Mucosa of descending colon (tissue), 3 donors: ENCODE measurements at regions not wholly inside any gene's neighbourhood (a gene's known extent, or its start where the extent isn't known, plus 50 kb on each side); places are given as distances from the start of the nearest gene placed in this dataset.

Experiments used
- ATAC-seq: fragments of 200-7000 bp; cut with Tn5 transposase; one replicate; pipeline ENCODE4 v1.9.1; 2020; ENCODE audit warnings: mild to moderate bottlenecking, moderate library complexity
- DNase-seq, 3 donors: peaks; one replicate each; pipeline ENCODE4 v3.0.0-alpha.2; 2020
- H3K36me3 ChIP-seq: fragments of 200-600 bp; one replicate; pipeline ENCODE4 v1.8.0; 2021; ENCODE audit warnings: low read depth, mild to moderate bottlenecking
- H3K4me1 ChIP-seq: fragments of 200-600 bp; one replicate; pipeline ENCODE4 v1.8.0; 2021; ENCODE audit warnings: low read depth, mild to moderate bottlenecking
- H3K4me3 ChIP-seq: fragments of 200-600 bp; one replicate; pipeline ENCODE4 v1.8.0; 2021; ENCODE audit warnings: mild to moderate bottlenecking
- H3K9me3 ChIP-seq: fragments of 200-600 bp; one replicate; pipeline ENCODE4 v1.8.0; 2021; ENCODE audit warnings: mild to moderate bottlenecking
- intact Hi-C, 2 donors: fragments of 100-400 bp; cut with DNase I in 1 of 2; cut with micrococcal nuclease in 1 of 2; formaldehyde crosslinking; loops; one replicate each; pipeline versions ENCODE4 v1.11.0 to v1.11.1; 2022; cut with DNase I, micrococcal nuclease
- TF ChIP-seq, protein P1 (sequence below): fragments of 200-600 bp; IDR thresholded peaks from one replicate; pipeline ENCODE4 v1.8.0; 2022; ENCODE audit warnings: antibody characterized with exemption, mild to moderate bottlenecking
- donor health status: DM: no; HTN: no; CAD: no; lungs with moderate emphysema.
- donor health status: DM: no; HTN: no; CAD: no.
- donor health status: DM: no; HTN: yes; CAD: no.

DNA sequence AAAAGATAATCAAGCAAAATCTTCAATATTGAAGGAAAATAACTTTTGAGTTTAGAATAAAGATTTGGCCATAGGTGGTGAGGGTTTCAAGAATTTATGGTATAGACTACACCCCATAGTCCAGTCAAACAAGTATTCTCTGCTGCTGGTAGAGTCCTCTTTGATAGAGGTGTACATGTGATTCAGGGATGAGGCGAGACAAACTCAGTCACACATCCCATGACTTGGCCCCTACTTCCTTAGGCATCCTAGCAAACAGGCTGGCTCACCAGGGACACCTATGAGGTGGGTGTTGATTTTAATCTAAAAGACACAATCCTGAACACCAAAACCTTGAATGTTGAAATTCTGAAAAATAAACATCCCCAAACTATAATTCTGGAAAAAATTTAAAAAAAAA lies 78.1 kb upstream of the SLC25A13 start:
- intact Hi-C loops: no loop called here
- no peaks in the 10 kb centered on the region for H3K9me3 ChIP-seq
- H3K4me3 ChIP-seq: no peak overlapping the region
- TF ChIP-seq, protein P1, sequence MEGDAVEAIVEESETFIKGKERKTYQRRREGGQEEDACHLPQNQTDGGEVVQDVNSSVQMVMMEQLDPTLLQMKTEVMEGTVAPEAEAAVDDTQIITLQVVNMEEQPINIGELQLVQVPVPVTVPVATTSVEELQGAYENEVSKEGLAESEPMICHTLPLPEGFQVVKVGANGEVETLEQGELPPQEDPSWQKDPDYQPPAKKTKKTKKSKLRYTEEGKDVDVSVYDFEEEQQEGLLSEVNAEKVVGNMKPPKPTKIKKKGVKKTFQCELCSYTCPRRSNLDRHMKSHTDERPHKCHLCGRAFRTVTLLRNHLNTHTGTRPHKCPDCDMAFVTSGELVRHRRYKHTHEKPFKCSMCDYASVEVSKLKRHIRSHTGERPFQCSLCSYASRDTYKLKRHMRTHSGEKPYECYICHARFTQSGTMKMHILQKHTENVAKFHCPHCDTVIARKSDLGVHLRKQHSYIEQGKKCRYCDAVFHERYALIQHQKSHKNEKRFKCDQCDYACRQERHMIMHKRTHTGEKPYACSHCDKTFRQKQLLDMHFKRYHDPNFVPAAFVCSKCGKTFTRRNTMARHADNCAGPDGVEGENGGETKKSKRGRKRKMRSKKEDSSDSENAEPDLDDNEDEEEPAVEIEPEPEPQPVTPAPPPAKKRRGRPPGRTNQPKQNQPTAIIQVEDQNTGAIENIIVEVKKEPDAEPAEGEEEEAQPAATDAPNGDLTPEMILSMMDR: no peak
- DNase-seq (no peak), ATAC-seq (no peak)
- H3K4me1 ChIP-seq: no peaks in the 10 kb centered on the region
- no peaks in the 10 kb centered on the region for H3K36me3 ChIP-seq

DNA sequence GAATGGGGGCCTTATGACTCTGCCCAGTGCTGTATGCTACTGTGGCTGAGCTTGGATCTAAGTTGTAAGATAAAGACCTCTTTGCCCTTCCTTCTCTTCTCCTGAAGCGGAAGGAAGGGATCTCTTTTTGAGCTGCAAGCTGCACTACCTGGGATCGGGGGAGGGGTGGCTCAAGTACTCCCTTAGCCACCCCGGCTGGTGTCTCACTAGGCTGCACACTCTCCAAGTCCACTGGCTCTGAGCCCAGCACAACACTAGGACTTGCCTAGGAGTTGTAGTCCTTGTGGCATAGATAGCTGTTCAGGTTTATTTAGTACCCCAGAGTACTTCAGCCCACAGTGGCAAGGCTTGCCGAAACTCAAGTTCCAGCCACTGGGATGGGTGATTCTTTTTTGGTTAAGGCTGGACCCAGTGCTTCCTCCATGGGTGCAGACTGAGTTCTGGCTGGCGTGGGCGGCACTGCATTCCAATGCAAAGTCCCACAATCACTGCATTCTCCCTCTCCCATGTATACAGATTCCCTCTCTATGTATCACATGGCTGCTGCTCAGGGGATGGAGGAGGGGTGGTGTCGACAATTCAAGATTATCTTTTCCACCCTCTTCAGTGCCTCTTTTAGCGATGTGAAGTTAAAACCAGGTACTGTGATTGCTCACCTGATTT lies 76.2 kb upstream of the SLC25A13 start:
- Histone ChIP-seq H3K4me3 (no peak overlapping the region), H3K9me3 (no peaks in the 10 kb centered on the region), H3K36me3 (no peaks in the 10 kb centered on the region), H3K4me1 (no peaks in the 10 kb centered on the region)
- DNase-seq (no peak), ATAC-seq (no peak)
- TF ChIP-seq, protein P1: no peak
- intact Hi-C loops: no loop called here

DNA sequence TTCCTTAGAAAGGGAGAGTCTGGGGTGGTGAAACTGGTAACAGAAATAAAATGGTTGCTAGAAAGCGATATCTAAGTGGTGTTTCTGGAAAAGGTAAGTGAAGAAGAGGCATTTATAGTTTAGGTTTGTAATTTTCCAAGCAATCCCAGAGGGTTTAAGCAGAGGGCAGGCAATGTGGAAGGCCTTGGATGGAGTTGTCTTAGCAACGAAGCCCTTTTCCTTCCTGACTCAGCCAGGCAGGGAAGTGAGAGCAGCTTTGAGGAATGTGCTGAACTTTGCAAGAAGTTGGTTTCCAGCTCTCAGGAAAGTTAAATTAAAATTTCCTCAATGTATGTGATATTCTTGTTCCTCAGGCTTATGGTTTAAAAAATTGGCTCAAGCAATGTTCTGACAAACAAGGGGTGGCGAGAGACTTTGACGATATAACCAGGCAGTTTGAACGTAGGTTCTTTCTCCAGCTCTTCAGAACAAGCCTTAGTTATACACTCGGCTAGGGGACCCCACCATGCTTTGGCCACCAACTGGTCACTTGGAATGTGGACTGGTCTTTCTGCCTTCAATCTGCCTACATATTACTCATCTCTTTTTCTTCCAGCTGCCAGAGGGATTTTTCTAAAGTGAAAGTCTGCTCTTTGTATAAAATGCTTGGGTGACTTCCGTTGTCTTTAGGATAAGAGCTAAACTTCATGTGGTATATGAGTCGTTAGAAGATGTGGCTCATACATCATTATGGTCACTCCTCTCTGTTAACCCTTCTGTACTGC lies 66.9 kb upstream of the SLC25A13 start:
- H3K9me3 ChIP-seq: no peaks in the 10 kb centered on the region
- no peak for DNase-seq
- intact Hi-C loops: no loop called here
- H3K4me1 ChIP-seq: no peaks in the 10 kb centered on the region
- H3K4me3 ChIP-seq: no peak overlapping the region
- ATAC-seq: no peak
- TF ChIP-seq, protein P1: no peak
- H3K36me3 ChIP-seq: no peaks in the 10 kb centered on the region

DNA sequence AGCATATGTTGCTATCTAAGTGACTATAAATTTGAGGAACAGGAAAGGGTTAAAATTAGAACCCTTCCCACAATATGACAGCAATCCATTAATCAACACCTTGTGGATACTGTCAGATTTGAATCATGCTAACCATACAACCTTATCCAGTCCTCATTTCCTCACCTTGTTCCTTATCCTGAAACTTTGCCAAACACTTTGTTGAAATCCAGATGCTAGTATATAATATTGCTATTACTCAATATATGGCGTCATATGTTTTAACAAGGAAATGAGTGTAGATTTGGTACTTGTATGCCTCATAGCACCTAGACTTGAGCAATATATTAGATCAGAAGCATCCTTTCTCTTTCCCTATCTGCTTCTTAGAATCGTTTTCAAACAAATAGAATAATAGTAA lies 66.3 kb upstream of the SLC25A13 start:
- no peaks in the 10 kb centered on the region for H3K9me3 ChIP-seq
- intact Hi-C loops: no loop called here
- DNase-seq: no peak
- TF ChIP-seq, protein P1: no peak
- ATAC-seq: no peak
- no peaks in the 10 kb centered on the region for H3K4me1 ChIP-seq
- no peaks in the 10 kb centered on the region for H3K36me3 ChIP-seq
- no peak overlapping the region for H3K4me3 ChIP-seq

DNA sequence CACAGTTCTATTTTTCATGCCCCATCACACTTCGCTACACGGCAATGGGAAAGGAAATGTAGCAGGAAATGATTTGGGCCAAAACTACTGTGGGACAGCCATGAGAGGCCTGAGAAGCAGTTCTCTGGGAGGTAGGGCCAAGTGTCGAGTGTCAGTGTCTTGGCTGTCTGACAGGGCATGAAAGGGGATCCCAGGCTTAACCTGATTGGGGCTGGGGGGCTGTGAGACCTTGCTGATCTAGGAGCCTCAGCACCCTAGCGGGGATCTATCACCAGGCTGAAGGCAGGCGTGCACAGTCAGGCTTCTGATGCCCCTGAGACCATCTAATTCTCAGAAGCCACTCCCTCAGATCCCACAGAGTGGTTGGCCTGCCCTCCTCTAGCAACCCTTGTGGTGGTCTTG lies 58.2 kb upstream of the SLC25A13 start:
- DNase-seq (no peak), ATAC-seq (no peak)
- TF ChIP-seq, protein P1: no peak
- Histone ChIP-seq H3K9me3 (no peaks in the 10 kb centered on the region), H3K4me1 (no peaks in the 10 kb centered on the region), H3K4me3 (no peak overlapping the region), H3K36me3 (no peaks in the 10 kb centered on the region)
- intact Hi-C loops: no loop called here
